ENCODE measurements at regions not wholly inside any gene's neighbourhood (a gene's known extent, or its start where the extent isn't known, plus 50 kb on each side); places are given as distances from the start of the nearest gene placed in this dataset.

DNA sequence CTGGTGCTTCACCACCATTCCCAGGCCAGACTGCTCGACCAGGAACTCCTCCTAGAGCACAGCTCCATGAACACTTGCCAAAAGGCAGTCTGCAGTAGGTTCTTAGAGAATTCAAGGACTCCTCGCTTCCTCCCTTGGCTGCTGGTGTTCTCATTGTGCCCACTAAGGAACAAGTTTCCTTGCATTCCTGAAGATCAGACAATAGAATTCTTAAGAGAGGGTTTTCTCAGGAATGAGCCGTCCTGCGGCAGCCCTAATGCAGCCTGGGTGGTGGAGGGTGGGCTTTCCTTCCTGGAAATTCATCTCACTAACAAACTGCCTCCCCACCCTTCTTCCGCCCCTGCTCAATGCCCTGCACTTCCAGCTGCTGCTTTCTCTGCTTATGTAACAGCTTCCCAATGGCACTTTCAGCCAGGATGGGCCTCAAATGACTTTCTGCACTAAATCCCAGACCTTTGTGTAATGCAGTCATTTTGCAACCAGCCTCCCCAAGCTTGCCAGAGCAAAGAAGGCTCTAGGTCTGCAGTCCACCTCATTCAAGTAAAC lies 287.9 kb downstream of the PLPP3 start:
- 86% methylated on average over 3 of the region's 5 CpGs for WGBS (ENCODE audit: low lambda C conversion rate)
- CTCF ChIA-PET (ENCODE audit: low intra/inter-chr PET ratio, low total read pairs), result no interaction called here
- no peak for FAIRE-seq
- no peak for TF ChIP-seq TARDBP (CRISPR knock-in tag; IDR thresholded peaks at IDR 0.05)
- TF ChIP-seq, protein P1, sequence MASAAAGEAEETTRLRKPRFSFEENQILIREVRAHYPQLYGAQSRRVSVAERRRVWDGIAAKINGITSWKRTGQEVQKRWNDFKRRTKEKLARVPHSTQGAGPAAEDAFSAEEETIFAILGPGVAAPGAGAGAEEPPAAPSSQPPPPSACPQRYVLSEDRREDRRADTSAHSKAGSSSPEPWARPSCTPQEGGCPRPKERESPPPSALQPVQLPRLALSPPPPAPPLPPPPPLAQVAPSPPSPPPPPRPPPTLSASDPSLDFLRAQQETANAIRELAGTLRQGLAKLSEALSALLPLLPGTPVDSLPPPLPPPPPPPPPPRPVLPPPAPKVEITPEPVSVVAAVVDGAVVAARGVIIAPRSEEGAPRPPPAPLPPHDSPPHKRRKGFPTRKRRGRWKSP (CRISPR knock-in tag; IDR thresholded peaks at IDR 0.05), result no peak
- no peak overlapping the region for H3K4me2 ChIP-seq (ENCODE audit: low read depth, low read length)
- H2AFZ ChIP-seq (ENCODE audit: low read length), result no peak overlapping the region
- H3K9me3 ChIP-seq (ENCODE audit: low read length), result no peaks in the 10 kb centered on the region
- POLR2A ChIA-PET, result no interaction called here
- no peaks in the 10 kb centered on the region for H3K27me3 ChIP-seq (ENCODE audit: control insufficient read depth in 1 of 2, insufficient read depth in 2 of 2, low read length in 2 of 2)
- in situ Hi-C loops (cut with HindIII; ENCODE audit: extremely low pct_ligation_motif_present, low pct_unique_long_range_greater_than_20kb) (no loop called here), intact Hi-C loops (cut with micrococcal nuclease; ENCODE audit: unreplicated experiment) (no loop called here)
- no peaks in the 10 kb centered on the region for H4K20me1 ChIP-seq (ENCODE audit: insufficient read depth, low read length)
- no peak overlapping the region for H3K4me3 ChIP-seq (replicated peaks in 1 of 3; ENCODE audit: insufficient read depth in 1 of 3, low read depth in 2 of 3, low read length in 3 of 3)
- H3K27ac ChIP-seq (ENCODE audit: extremely low read length, insufficient read depth, low read length), result no peak overlapping the region
- no peak overlapping the region for H3K9ac ChIP-seq (ENCODE audit: insufficient read depth, low read depth, low read length)
- no peaks in the 10 kb centered on the region for H3K79me2 ChIP-seq (ENCODE audit: insufficient read depth, low read length)
- no TSS peak for BruUV-seq (replicated peaks)
- no peak for DNase-seq (ENCODE audit: low spot score)
- H3K36me3 ChIP-seq (replicated peaks in 1 of 2; ENCODE audit: control insufficient read depth in 1 of 2, insufficient read depth in 2 of 2, low read length in 2 of 2), result no peaks in the 10 kb centered on the region
- peaks cover 27% of the 10 kb centered on the region for H3K4me1 ChIP-seq (ENCODE audit: insufficient read depth, low read length)
- ATAC-seq, result no peak

DNA sequence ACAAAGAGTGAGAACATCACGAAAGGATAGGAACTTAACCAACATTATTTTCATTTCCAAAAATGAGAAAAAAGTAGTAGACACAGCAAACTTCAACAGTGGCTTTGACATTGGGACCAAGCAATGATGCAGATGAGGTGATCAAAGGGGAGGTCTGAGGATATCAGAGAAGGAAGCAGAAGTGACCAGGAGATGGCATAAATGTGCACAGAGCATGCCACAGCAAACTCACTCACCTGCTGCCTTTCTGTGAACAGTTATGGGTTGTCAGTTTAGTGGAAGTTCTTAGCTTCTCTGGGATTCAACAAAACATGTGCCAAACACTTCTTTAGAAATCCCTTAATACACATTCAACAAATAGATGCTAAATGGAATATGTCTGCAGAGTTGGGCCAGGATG lies 290.1 kb downstream of the PLPP3 start:
- DNase-seq (ENCODE audit: low spot score) (peak; percentile 11), ATAC-seq (no peak), FAIRE-seq (no peak)
- ChIA-PET POLR2A (no interaction called here), CTCF (ENCODE audit: low intra/inter-chr PET ratio, low total read pairs) (no interaction called here)
- H3K4me3 ChIP-seq (replicated peaks in 1 of 3; ENCODE audit: insufficient read depth in 1 of 3, low read depth in 2 of 3, low read length in 3 of 3), result no peak overlapping the region
- H3K4me2 ChIP-seq (ENCODE audit: low read depth, low read length), result no peak overlapping the region
- H2AFZ ChIP-seq (ENCODE audit: low read length), result no peak overlapping the region
- TF ChIP-seq, protein P2, sequence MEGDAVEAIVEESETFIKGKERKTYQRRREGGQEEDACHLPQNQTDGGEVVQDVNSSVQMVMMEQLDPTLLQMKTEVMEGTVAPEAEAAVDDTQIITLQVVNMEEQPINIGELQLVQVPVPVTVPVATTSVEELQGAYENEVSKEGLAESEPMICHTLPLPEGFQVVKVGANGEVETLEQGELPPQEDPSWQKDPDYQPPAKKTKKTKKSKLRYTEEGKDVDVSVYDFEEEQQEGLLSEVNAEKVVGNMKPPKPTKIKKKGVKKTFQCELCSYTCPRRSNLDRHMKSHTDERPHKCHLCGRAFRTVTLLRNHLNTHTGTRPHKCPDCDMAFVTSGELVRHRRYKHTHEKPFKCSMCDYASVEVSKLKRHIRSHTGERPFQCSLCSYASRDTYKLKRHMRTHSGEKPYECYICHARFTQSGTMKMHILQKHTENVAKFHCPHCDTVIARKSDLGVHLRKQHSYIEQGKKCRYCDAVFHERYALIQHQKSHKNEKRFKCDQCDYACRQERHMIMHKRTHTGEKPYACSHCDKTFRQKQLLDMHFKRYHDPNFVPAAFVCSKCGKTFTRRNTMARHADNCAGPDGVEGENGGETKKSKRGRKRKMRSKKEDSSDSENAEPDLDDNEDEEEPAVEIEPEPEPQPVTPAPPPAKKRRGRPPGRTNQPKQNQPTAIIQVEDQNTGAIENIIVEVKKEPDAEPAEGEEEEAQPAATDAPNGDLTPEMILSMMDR (CRISPR knock-in tag; IDR thresholded peaks at IDR 0.05), result peak; percentile 20; the same call in 1 of the 2 replicates
- TF ChIP-seq STAG1 (CRISPR knock-in tag; IDR thresholded peaks at IDR 0.05) (peak; percentile 52), ZFP36L1 (CRISPR knock-in tag; IDR thresholded peaks at IDR 0.05) (no peak), SMC3 (IDR thresholded peaks at IDR 0.05; ENCODE audit: low read length) (peak; percentile 27; the same call in 1 of the 2 replicates)
- TF ChIP-seq, protein P3, sequence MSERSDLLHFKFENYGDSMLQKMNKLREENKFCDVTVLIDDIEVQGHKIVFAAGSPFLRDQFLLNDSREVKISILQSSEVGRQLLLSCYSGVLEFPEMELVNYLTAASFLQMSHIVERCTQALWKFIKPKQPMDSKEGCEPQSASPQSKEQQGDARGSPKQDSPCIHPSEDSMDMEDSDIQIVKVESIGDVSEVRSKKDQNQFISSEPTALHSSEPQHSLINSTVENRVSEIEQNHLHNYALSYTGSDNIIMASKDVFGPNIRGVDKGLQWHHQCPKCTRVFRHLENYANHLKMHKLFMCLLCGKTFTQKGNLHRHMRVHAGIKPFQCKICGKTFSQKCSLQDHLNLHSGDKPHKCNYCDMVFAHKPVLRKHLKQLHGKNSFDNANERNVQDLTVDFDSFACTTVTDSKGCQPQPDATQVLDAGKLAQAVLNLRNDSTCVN (CRISPR knock-in tag; IDR thresholded peaks at IDR 0.05; ENCODE audit: borderline replicate concordance), result no peak
- no peaks in the 10 kb centered on the region for H3K9me3 ChIP-seq (ENCODE audit: low read length)
- 97% methylated on average over 1 of the region's 1 CpG for WGBS (ENCODE audit: low lambda C conversion rate)
- H3K27ac ChIP-seq (ENCODE audit: extremely low read length, insufficient read depth, low read length), result no peak overlapping the region
- no peaks in the 10 kb centered on the region for H3K79me2 ChIP-seq (ENCODE audit: insufficient read depth, low read length)
- in situ Hi-C loops (cut with HindIII; ENCODE audit: extremely low pct_ligation_motif_present, low pct_unique_long_range_greater_than_20kb) (no loop called here), intact Hi-C loops (cut with micrococcal nuclease; ENCODE audit: unreplicated experiment) (no loop called here)
- no peaks in the 10 kb centered on the region for H3K27me3 ChIP-seq (ENCODE audit: control insufficient read depth in 1 of 2, insufficient read depth in 2 of 2, low read length in 2 of 2)
- no TSS peak for BruUV-seq (replicated peaks)
- no peak overlapping the region for H3K9ac ChIP-seq (ENCODE audit: insufficient read depth, low read depth, low read length)
- H4K20me1 ChIP-seq (ENCODE audit: insufficient read depth, low read length), result no peaks in the 10 kb centered on the region
- peaks cover 42% of the 10 kb centered on the region for H3K4me1 ChIP-seq (ENCODE audit: insufficient read depth, low read length)
- H3K36me3 ChIP-seq (replicated peaks in 1 of 2; ENCODE audit: control insufficient read depth in 1 of 2, insufficient read depth in 2 of 2, low read length in 2 of 2), result no peaks in the 10 kb centered on the region
